ENCODE measurements at regions not wholly inside any gene's neighbourhood (a gene's known extent, or its start where the extent isn't known, plus 50 kb on each side); places are given as distances from the start of the nearest gene placed in this dataset.

DNA sequence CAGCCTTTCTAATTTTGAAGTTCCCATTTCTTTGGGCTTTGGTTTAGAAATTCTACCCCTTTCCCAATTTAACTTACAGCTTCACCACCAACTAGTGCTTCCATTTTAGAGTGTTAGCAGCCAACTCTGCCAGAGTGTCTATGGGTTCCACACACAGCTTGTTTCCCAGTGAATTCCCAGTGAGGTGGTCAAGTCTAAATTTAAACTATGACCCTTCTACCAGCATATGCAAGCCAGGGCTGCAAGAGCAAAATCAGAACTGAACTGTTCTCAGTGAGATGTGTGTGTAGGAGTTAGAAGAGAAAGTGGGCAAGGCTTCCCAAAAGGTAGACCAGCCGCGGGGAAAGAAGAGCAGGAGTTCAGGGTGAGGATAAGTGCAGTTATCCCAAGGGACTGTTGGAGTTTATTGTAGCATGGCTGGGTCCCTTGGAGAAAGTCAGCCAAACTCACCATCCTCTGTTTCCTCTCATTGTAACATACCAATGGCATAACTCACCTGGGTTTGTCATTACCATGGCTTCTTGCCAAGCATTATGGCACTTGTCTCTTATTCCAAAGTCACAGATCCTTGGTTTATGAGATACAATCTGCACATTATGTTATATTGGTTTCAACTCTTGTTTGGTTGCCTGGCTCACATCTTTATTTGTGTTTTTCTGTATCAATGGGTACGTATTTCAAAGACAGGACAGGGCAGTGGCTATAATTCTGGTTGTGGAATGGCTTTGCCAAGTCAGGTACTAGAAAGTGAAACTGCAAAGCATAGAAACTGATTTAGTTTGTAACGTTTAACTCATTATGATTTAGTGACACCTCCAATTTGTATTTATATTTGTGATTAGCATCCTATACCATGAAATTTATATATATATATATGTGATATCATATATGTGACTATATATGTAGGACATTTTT lies 130.2 kb upstream of the UMPS start:
- in situ Hi-C loops (cut with MboI; ENCODE audit: low sequenced_read_pairs, unreplicated experiment), result no loop called here
- no peak for DNase-seq (ENCODE audit: low spot score)
- TF ChIP-seq, protein P1, sequence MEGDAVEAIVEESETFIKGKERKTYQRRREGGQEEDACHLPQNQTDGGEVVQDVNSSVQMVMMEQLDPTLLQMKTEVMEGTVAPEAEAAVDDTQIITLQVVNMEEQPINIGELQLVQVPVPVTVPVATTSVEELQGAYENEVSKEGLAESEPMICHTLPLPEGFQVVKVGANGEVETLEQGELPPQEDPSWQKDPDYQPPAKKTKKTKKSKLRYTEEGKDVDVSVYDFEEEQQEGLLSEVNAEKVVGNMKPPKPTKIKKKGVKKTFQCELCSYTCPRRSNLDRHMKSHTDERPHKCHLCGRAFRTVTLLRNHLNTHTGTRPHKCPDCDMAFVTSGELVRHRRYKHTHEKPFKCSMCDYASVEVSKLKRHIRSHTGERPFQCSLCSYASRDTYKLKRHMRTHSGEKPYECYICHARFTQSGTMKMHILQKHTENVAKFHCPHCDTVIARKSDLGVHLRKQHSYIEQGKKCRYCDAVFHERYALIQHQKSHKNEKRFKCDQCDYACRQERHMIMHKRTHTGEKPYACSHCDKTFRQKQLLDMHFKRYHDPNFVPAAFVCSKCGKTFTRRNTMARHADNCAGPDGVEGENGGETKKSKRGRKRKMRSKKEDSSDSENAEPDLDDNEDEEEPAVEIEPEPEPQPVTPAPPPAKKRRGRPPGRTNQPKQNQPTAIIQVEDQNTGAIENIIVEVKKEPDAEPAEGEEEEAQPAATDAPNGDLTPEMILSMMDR (IDR thresholded peaks at IDR 0.05; ENCODE audit: borderline replicate concordance, control extremely low read depth, extremely low read depth, insufficient read depth, missing control alignments), result no peak

DNA sequence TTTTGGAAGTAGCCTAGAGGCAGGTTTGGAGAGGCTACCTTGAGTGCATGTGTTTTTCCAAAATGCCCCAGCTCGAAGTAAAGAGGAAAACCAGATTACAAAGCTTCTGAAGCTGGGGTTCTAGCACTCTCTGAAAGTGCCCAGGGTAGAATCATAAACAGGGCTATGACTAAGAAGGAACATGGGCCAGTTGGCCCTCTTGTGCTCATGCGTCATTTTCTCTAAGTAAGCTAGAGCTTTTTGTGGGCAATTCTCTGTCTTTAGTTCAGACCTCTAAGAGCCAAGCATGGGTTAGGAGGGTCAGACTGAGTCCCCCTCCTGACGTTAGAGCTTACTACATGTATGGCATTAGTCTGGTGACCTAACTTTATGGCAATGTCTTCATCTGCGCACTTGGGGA lies 129.5 kb upstream of the UMPS start:
- no peak for DNase-seq (ENCODE audit: low spot score)

DNA sequence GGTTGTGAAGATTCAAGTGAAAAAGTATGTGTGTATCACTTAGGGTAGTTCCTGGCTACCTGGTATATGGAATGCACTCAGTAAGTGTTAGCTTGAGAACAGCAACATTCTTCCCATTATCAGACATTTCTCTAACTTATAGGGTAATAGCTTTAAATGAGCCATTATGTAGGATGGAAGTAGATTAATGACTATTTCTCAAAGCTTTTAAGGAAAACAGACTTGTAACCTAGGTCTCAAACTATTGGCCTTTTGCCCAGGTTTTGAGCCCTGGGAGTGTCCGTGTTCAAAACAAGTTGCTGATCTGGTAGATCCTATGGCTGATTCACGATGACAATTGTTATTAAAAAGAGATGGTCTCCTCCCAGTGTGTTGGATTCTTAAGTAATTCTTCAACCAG lies 129.1 kb upstream of the UMPS start:
- TF ChIP-seq, protein P1 (IDR thresholded peaks at IDR 0.05; ENCODE audit: borderline replicate concordance, control extremely low read depth, extremely low read depth, insufficient read depth, missing control alignments), result no peak
- DNase-seq (ENCODE audit: low spot score), result no peak
- in situ Hi-C loops (cut with MboI; ENCODE audit: low sequenced_read_pairs, unreplicated experiment), result no loop called here

More for the DNA sequence above, 129.5 kb upstream of the UMPS start:
- TF ChIP-seq, protein P1 (IDR thresholded peaks at IDR 0.05; ENCODE audit: borderline replicate concordance, control extremely low read depth, extremely low read depth, insufficient read depth, missing control alignments), result no peak
- in situ Hi-C loops (cut with MboI; ENCODE audit: low sequenced_read_pairs, unreplicated experiment), result no loop called here

DNA sequence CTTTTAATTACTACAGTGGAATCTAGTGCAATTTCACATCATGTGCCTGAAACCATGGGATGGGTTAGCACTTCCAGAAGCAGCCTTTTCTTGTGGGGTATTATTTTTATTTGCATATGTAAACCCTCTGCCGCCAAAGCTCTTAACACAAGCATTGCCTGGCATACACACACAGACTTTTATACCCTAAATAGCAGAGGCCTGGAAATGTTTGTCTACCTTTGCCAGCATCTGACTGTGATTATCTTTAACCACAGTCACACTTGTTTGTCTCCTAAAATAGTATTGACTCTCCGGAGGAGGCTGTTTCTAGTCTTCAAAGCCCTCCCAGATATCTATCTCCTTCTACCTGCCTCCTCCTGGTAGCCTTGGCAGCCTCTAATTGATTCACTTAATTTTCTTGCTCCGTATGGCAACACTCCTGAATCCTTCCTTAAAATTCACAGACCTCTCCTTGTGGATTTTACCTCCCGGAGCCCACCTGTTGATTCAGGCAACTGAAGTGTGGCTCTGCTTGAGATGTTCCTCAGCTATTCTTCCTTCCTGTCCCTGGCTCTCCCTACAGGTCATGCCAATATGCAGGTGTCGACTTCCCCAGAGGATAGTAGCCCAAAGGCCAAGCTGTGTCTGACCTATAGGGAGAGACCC lies 127.1 kb upstream of the UMPS start:
- in situ Hi-C loops (cut with MboI; ENCODE audit: low sequenced_read_pairs, unreplicated experiment), result no loop called here
- no peak for DNase-seq (ENCODE audit: low spot score)
- TF ChIP-seq, protein P1 (IDR thresholded peaks at IDR 0.05; ENCODE audit: borderline replicate concordance, control extremely low read depth, extremely low read depth, insufficient read depth, missing control alignments), result no peak

DNA sequence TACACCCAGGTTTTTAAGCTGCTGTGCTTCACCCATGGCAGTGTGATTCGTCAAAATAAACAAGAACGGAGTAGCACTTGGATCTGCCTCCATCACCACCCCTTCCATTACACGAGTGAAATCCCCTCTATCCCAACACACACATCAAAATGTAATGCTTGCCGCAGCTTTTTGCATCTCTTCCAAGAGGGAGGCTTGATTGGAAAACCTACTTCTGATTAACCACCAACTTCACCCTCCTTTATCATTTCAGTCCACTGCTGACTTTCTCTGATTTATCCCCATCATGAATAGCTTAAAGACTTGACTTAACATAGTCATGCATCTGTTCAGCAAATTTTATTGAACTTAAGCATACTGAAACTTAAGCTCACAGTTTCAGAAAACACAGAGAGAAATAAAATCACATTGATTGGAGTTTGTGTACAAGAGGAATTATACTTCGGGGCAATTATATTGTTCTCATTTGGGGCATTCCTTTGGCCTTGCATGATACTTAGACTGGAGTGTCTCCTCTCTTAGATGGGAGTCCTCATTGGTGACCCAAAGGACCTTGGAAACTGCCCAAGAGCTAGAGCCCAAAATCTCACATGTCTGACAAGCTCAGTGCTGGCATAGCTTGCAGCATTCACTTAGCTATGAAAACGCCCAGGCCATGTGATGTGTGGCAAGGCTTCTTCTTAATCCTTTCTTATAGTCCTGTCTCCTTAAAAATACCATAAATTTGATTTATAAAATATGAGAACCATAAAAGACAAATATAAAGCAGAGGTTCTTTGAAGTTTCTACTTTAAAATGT lies 124.3 kb upstream of the UMPS start:
- no peak for DNase-seq (ENCODE audit: low spot score)
- TF ChIP-seq, protein P1 (IDR thresholded peaks at IDR 0.05; ENCODE audit: borderline replicate concordance, control extremely low read depth, extremely low read depth, insufficient read depth, missing control alignments), result no peak
- in situ Hi-C loops (cut with MboI; ENCODE audit: low sequenced_read_pairs, unreplicated experiment), result no loop called here

DNA sequence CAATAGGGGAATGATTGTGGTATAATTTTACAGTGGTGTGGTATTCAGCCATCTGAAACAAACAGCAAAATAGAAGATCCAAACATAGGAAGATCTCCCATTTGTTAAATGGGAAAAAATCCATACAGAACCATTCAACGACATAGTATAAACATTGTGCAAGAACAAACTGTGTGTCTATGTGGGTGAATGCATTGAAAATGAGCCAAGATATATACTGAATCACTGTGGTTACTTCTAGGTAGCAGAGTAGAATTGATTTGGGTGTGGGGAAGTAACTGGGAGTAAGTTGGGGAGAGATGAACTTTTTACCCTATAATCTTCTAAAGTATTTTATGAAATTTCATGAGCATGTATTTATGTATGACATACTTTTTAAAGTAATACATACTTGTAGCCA lies 123.1 kb upstream of the UMPS start:
- DNase-seq (ENCODE audit: low spot score), result no peak
- in situ Hi-C loops (cut with MboI; ENCODE audit: low sequenced_read_pairs, unreplicated experiment), result no loop called here
- TF ChIP-seq, protein P1 (IDR thresholded peaks at IDR 0.05; ENCODE audit: borderline replicate concordance, control extremely low read depth, extremely low read depth, insufficient read depth, missing control alignments), result no peak

Measured in GM13976 (cell line).